HUES6 (cell line): ENCODE measurements at regions not wholly inside any gene's neighbourhood (a gene's known extent, or its start where the extent isn't known, plus 50 kb on each side); places are given as distances from the start of the nearest gene placed in this dataset.

Experiments used
- H3K27ac ChIP-seq: 2 replicates; pipeline ENCODE4 v1.7.0; 2013; ENCODE audit warnings: low read depth, mild to moderate bottlenecking, low read length, inconsistent platforms
- H3K27me3 ChIP-seq: 2 replicates; pipeline ENCODE4 v1.6.1; 2013; ENCODE audit warnings: low read length; ENCODE audit not compliant: control insufficient read depth, insufficient read depth
- H3K36me3 ChIP-seq: 2 replicates; pipeline ENCODE4 v1.6.1; 2013; ENCODE audit warnings: low read length; ENCODE audit not compliant: control insufficient read depth, insufficient read depth
- H3K4me1 ChIP-seq: 2 replicates; pipeline ENCODE4 v1.6.1; 2013; ENCODE audit warnings: low read length; ENCODE audit not compliant: control insufficient read depth, insufficient read depth
- H3K4me3 ChIP-seq: 2 replicates; pipeline ENCODE4 v1.5.1; 2013; ENCODE audit warnings: low read depth, low read length
- H3K9ac ChIP-seq: one replicate; pipeline ENCODE4 v1.6.1; 2013; ENCODE audit warnings: mild to moderate bottlenecking, low read length
- H3K9me3 ChIP-seq: 2 replicates; pipeline ENCODE4 v1.6.1; 2013; ENCODE audit warnings: low read depth, low read length; ENCODE audit not compliant: control insufficient read depth, insufficient read depth

GRCh38 chr4:13930155-13930554 is 302.6 kb upstream of the BOD1L1 start:
- Histone ChIP-seq H3K27ac (no peak overlapping the region), H3K4me3 (no peak overlapping the region), H3K36me3 (no peaks in the 10 kb centered on the region), H3K9ac (no peak overlapping the region), H3K9me3 (no peaks in the 10 kb centered on the region), H3K27me3 (no peaks in the 10 kb centered on the region), H3K4me1 (no peaks in the 10 kb centered on the region)

GRCh38 chr4:13933191-13933590 is 305.7 kb upstream of the BOD1L1 start:
- Histone ChIP-seq H3K9me3 (no peaks in the 10 kb centered on the region), H3K27me3 (no peaks in the 10 kb centered on the region), H3K4me3 (no peak overlapping the region), H3K4me1 (no peaks in the 10 kb centered on the region), H3K9ac (no peak overlapping the region), H3K27ac (no peak overlapping the region), H3K36me3 (no peaks in the 10 kb centered on the region)

- H3K27me3 ChIP-seq, result no peaks in the 10 kb centered on the region
- H3K27ac ChIP-seq, result no peak overlapping the region
- no peak overlapping the region for H3K9ac ChIP-seq
- no peaks in the 10 kb centered on the region for H3K36me3 ChIP-seq
- H3K4me3 ChIP-seq, result no peak overlapping the region
- H3K4me1 ChIP-seq, result no peaks in the 10 kb centered on the region
- H3K9me3 ChIP-seq, result no peaks in the 10 kb centered on the region
Observed at GRCh38 chr4:13938299-13938698, 310.8 kb upstream of the BOD1L1 start.

- Histone ChIP-seq H3K27ac (no peak overlapping the region), H3K36me3 (no peaks in the 10 kb centered on the region), H3K9me3 (no peaks in the 10 kb centered on the region), H3K4me3 (no peak overlapping the region), H3K27me3 (no peaks in the 10 kb centered on the region), H3K9ac (no peak overlapping the region), H3K4me1 (no peaks in the 10 kb centered on the region)
Observed at GRCh38 chr4:13940921-13941320, 313.4 kb upstream of the BOD1L1 start.

GRCh38 chr4:13942977-13943376 is 315.5 kb upstream of the BOD1L1 start:
- H3K27ac ChIP-seq, result no peak overlapping the region
- H3K27me3 ChIP-seq, result no peaks in the 10 kb centered on the region
- no peaks in the 10 kb centered on the region for H3K4me1 ChIP-seq
- H3K4me3 ChIP-seq, result no peak overlapping the region
- H3K9ac ChIP-seq, result no peak overlapping the region
- no peaks in the 10 kb centered on the region for H3K36me3 ChIP-seq
- H3K9me3 ChIP-seq, result no peaks in the 10 kb centered on the region

- no peaks in the 10 kb centered on the region for H3K9me3 ChIP-seq
- no peak overlapping the region for H3K9ac ChIP-seq
- H3K36me3 ChIP-seq, result no peaks in the 10 kb centered on the region
- no peak overlapping the region for H3K4me3 ChIP-seq
- no peaks in the 10 kb centered on the region for H3K27me3 ChIP-seq
- no peaks in the 10 kb centered on the region for H3K4me1 ChIP-seq
- H3K27ac ChIP-seq, result no peak overlapping the region
Observed at GRCh38 chr4:13944095-13944511, 316.6 kb upstream of the BOD1L1 start.

GRCh38 chr4:13947921-13948320 is 320.4 kb upstream of the BOD1L1 start:
- no peak overlapping the region for H3K9ac ChIP-seq
- no peak overlapping the region for H3K4me3 ChIP-seq
- H3K4me1 ChIP-seq, result no peaks in the 10 kb centered on the region
- H3K9me3 ChIP-seq, result no peaks in the 10 kb centered on the region
- H3K36me3 ChIP-seq, result no peaks in the 10 kb centered on the region
- H3K27me3 ChIP-seq, result no peaks in the 10 kb centered on the region
- no peak overlapping the region for H3K27ac ChIP-seq

GRCh38 chr4:13950491-13950890 is 323.0 kb upstream of the BOD1L1 start:
- Histone ChIP-seq H3K36me3 (no peaks in the 10 kb centered on the region), H3K27ac (no peak overlapping the region), H3K4me3 (no peak overlapping the region), H3K4me1 (no peaks in the 10 kb centered on the region), H3K27me3 (no peaks in the 10 kb centered on the region), H3K9ac (no peak overlapping the region), H3K9me3 (no peaks in the 10 kb centered on the region)

- no peaks in the 10 kb centered on the region for H3K27me3 ChIP-seq
- H3K9me3 ChIP-seq, result no peaks in the 10 kb centered on the region
- no peak overlapping the region for H3K27ac ChIP-seq
Observed at GRCh38 chr4:13953083-13953482, 325.6 kb upstream of the BOD1L1 start.

GRCh38 chr4:13955551-13955950 is 328.0 kb upstream of the BOD1L1 start:
- Histone ChIP-seq H3K36me3 (no peaks in the 10 kb centered on the region), H3K27ac (no peak overlapping the region), H3K27me3 (no peaks in the 10 kb centered on the region), H3K9ac (no peak overlapping the region), H3K9me3 (no peaks in the 10 kb centered on the region), H3K4me1 (no peaks in the 10 kb centered on the region), H3K4me3 (no peak overlapping the region)

More at GRCh38 chr4:13953083-13953482, 325.6 kb upstream of the BOD1L1 start:
- Histone ChIP-seq H3K36me3 (no peaks in the 10 kb centered on the region), H3K4me1 (no peaks in the 10 kb centered on the region), H3K9ac (no peak overlapping the region), H3K4me3 (no peak overlapping the region)

GRCh38 chr4:13956947-13957346 is 329.4 kb upstream of the BOD1L1 start:
- Histone ChIP-seq H3K27ac (no peak overlapping the region), H3K36me3 (no peaks in the 10 kb centered on the region), H3K4me1 (no peaks in the 10 kb centered on the region), H3K4me3 (no peak overlapping the region), H3K9me3 (no peaks in the 10 kb centered on the region), H3K27me3 (no peaks in the 10 kb centered on the region), H3K9ac (no peak overlapping the region)

- H3K27me3 ChIP-seq, result no peaks in the 10 kb centered on the region
- no peaks in the 10 kb centered on the region for H3K9me3 ChIP-seq
- no peak overlapping the region for H3K9ac ChIP-seq
- no peaks in the 10 kb centered on the region for H3K4me1 ChIP-seq
- H3K4me3 ChIP-seq, result no peak overlapping the region
- no peak overlapping the region for H3K27ac ChIP-seq
- H3K36me3 ChIP-seq, result no peaks in the 10 kb centered on the region
Observed at GRCh38 chr4:13957871-13958270, 330.3 kb upstream of the BOD1L1 start.
